ENCODE measurements at regions not wholly inside any gene's neighbourhood (a gene's known extent, or its start where the extent isn't known, plus 50 kb on each side); places are given as distances from the start of the nearest gene placed in this dataset.
"Not testable (repeated sequence)": the region's sequence is repeated elsewhere in the genome, so short reads cannot be mapped to it uniquely, and the experiment has no call there.

DNA sequence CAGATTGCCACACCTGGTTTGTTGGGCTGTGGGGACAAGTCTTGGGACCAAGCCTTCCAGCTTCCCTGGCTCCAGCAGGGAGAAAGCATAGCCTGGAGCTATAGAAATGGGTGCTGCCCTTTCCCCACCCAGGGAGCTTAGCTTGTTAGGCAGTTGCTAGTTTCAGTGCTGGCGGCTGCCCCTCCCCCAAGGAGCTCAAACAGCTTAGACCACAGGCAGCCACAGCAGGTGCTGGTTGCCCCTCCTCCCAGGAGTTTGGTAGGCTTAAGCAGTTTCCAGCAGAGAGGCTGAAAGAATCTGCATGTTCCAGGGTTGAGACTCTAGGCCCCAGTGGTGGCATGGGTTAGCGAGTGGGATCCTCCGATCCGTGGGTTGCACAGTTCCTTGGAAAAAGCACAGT, 889.7 kb downstream of the IGSF11 start:
- H3K9me3 ChIP-seq = no peaks in the 10 kb centered on the region
- no peak overlapping the region for H3K4me3 ChIP-seq
- DNase-seq = no peak
- H3K36me3 ChIP-seq = no peaks in the 10 kb centered on the region
- in situ Hi-C loops (cut with MboI; ENCODE audit: low sequenced_read_pairs in 4 of 4) = no loop called here
- intact Hi-C loops (cut with DNase I; ENCODE audit: low total_unique reads) = no loop called here
- no peak for ATAC-seq
- TF ChIP-seq, protein P1, sequence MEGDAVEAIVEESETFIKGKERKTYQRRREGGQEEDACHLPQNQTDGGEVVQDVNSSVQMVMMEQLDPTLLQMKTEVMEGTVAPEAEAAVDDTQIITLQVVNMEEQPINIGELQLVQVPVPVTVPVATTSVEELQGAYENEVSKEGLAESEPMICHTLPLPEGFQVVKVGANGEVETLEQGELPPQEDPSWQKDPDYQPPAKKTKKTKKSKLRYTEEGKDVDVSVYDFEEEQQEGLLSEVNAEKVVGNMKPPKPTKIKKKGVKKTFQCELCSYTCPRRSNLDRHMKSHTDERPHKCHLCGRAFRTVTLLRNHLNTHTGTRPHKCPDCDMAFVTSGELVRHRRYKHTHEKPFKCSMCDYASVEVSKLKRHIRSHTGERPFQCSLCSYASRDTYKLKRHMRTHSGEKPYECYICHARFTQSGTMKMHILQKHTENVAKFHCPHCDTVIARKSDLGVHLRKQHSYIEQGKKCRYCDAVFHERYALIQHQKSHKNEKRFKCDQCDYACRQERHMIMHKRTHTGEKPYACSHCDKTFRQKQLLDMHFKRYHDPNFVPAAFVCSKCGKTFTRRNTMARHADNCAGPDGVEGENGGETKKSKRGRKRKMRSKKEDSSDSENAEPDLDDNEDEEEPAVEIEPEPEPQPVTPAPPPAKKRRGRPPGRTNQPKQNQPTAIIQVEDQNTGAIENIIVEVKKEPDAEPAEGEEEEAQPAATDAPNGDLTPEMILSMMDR (IDR thresholded peaks at IDR 0.05 in 4 of 5, conservative IDR thresholded peaks at IDR 0.05 in 1 of 5) = no peak
- no peak for TF ChIP-seq POLR2A (IDR thresholded peaks at IDR 0.05)
- no peaks in the 10 kb centered on the region for H3K4me1 ChIP-seq
- no peaks in the 10 kb centered on the region for H3K27me3 ChIP-seq
- H3K27ac ChIP-seq = no peak overlapping the region

DNA sequence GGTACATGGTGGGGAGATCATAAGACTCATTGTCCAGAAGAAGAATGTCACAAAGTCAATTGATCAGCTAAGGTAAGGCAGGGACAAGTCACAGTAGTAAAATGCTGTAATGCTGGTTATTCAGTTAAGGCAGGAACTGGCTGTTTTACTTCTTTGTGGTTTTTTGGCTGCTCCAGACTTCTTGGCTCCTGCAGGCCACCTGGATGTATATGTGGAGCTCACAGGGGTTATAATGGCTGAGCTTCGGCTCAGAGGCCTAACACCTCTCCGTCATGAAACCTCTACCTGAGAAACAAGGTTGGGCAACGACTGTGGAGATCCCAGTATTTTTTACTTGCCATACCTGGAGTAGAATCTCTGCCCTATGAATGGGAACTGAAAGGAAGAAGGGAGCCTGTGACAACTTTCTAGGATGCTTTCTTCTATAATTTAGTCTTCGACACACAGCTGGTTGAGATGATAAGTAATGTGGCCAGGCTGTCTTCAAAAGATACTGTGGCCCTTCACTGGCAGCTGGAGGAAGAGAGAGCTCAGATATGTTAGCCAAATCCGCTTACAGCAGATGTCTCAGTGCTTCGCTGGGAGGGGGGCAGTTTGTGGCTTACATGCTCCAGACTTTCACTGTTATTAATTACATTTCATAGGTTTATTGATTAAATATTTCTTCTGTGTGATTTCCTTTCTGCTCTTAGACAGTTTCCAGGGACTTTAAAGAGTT, 887.8 kb downstream of the IGSF11 start:
- in situ Hi-C loops (cut with MboI; ENCODE audit: low sequenced_read_pairs in 4 of 4) = no loop called here
- Histone ChIP-seq H3K27me3 (no peaks in the 10 kb centered on the region), H3K4me3 (no peak overlapping the region), H3K4me1 (no peaks in the 10 kb centered on the region), H3K36me3 (no peaks in the 10 kb centered on the region), H3K9me3 (no peaks in the 10 kb centered on the region), H3K27ac (no peak overlapping the region)
- no peak for DNase-seq
- ATAC-seq = no peak
- intact Hi-C loops (cut with DNase I; ENCODE audit: low total_unique reads) = no loop called here
- TF ChIP-seq POLR2A (IDR thresholded peaks at IDR 0.05) = no peak
- TF ChIP-seq, protein P1 (IDR thresholded peaks at IDR 0.05 in 4 of 5, conservative IDR thresholded peaks at IDR 0.05 in 1 of 5) = no peak

DNA sequence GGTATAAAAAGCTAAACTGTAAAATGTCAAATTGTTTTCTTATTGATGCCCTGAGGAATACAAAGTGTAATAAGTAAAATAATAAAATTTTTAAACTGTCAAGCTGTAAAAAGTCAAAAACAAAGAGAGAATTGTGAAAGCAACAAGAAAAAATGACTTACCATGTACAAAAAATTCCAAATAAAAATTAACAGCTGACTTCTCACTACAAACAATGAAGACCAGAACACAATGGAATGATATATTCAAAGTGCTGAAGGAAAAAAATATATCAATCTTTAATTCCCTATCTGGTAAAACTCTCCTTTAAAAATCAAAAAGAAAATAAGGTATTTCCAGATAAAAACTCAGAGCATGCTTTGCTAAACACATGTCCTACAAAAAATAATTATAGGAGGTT, 883.5 kb downstream of the IGSF11 start:
- no peaks in the 10 kb centered on the region for H3K36me3 ChIP-seq
- intact Hi-C loops (cut with DNase I; ENCODE audit: low total_unique reads) = no loop called here
- no peak overlapping the region for H3K27ac ChIP-seq
- no peaks in the 10 kb centered on the region for H3K27me3 ChIP-seq
- H3K9me3 ChIP-seq = no peaks in the 10 kb centered on the region
- DNase-seq (no peak), ATAC-seq (no peak)
- TF ChIP-seq, protein P1 (IDR thresholded peaks at IDR 0.05 in 4 of 5, conservative IDR thresholded peaks at IDR 0.05 in 1 of 5) = no peak
- TF ChIP-seq POLR2A (IDR thresholded peaks at IDR 0.05) = no peak
- no peak overlapping the region for H3K4me3 ChIP-seq
- no peaks in the 10 kb centered on the region for H3K4me1 ChIP-seq
- in situ Hi-C loops (cut with MboI; ENCODE audit: low sequenced_read_pairs in 4 of 4) = no loop called here

DNA sequence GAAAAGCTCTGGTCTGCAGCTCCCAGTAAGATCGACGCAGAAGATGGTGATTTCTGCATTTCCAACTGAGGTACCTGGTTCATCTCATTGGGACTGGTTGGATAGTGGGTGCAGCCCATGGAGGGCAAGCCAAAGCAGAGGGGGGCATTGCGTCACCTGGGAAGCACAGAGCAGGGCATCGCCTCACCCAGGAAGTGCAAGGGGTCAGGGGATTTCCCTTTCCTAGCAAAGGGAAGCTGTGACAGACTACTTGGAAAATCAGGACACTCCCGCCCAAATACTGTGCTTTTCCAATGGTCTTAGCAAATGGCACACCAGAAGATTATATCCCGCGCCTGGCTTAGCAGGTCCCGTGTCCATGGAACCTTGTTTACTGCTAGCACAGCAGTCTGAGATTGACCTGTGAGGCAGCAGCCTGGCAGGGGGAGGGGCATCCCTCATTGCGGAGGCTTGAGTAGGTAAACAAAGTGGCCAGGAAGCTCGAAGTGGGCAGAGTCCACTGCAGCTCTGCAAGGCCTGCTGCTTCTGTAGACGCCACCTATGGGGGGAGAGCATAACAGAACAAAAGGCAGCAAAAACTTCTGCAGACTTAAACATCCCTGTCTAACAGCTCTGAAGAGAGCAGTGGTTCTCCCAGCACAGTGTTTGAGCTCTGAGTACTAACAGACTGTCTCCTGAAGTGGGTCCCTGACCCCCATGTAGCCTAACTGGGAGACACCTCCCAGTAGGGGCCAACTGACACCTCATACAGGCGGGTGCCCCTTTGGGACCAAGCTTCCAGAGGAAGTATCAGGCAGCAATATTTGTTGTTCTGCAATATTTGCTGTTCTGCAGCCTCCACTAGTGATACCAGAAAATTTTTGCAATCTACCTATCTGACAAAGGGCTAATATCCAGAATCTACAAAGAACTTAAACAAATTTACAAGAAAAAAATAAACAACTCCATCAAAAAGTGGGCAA, 871.7 kb downstream of the IGSF11 start:
- H3K27me3 ChIP-seq; in situ Hi-C loops (cut with MboI; ENCODE audit: low sequenced_read_pairs in 4 of 4); H3K4me3 ChIP-seq; ATAC-seq; H3K27ac ChIP-seq; H3K9me3 ChIP-seq; DNase-seq; H3K36me3 ChIP-seq; H3K4me1 ChIP-seq; intact Hi-C loops (cut with DNase I; ENCODE audit: low total_unique reads): not testable (repeated sequence)

DNA sequence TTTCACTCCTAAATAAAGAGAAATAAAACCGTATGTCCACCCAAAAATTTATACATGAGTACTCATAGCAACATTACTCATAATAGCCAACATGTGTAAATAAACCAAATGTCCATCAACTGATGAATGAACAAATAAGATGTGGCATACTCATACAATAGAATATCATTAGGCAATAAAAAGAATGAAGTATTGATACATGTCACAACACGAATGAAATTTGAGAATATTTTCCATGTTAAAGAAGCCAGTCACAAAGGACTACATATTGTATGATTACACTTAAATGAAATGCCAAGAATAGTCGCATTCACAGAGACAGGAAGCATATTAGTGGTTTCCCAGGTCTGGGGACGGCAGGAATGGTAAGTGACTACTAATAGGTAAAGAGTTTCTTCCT, 869.2 kb downstream of the IGSF11 start:
- no peak for ATAC-seq
- H3K4me3 ChIP-seq = no peak overlapping the region
- no peaks in the 10 kb centered on the region for H3K4me1 ChIP-seq
- H3K27ac ChIP-seq = no peak overlapping the region
- DNase-seq = no peak
- no peaks in the 10 kb centered on the region for H3K9me3 ChIP-seq
- no peaks in the 10 kb centered on the region for H3K36me3 ChIP-seq
- intact Hi-C loops (cut with DNase I; ENCODE audit: low total_unique reads) (no loop called here), in situ Hi-C loops (cut with MboI; ENCODE audit: low sequenced_read_pairs in 4 of 4) (no loop called here)
- H3K27me3 ChIP-seq = no peaks in the 10 kb centered on the region
- TF ChIP-seq POLR2A (IDR thresholded peaks at IDR 0.05) = no peak
- TF ChIP-seq, protein P1 (IDR thresholded peaks at IDR 0.05 in 4 of 5, conservative IDR thresholded peaks at IDR 0.05 in 1 of 5) = no peak

Data from gastrocnemius medialis (tissue), 4 donors.